Erythroblast (primary cell): ENCODE measurements at regions not wholly inside any gene's neighbourhood (a gene's known extent, or its start where the extent isn't known, plus 50 kb on each side); places are given as distances from the start of the nearest gene placed in this dataset.
"Not testable (repeated sequence)": the region's sequence is repeated elsewhere in the genome, so short reads cannot be mapped to it uniquely, and the experiment has no call there.

Experiments
- GATA1 ChIP-seq: IDR thresholded peaks from 2 replicates; pipeline ENCODE4 v1.6.1; 2011; ENCODE audit warnings: low read depth, mild to moderate bottlenecking, control low read depth, low read length, moderate library complexity
- POLR2A ChIP-seq: IDR thresholded peaks from 2 replicates; pipeline ENCODE4 v1.6.1; 2011; ENCODE audit warnings: mild to moderate bottlenecking, low read length

DNA sequence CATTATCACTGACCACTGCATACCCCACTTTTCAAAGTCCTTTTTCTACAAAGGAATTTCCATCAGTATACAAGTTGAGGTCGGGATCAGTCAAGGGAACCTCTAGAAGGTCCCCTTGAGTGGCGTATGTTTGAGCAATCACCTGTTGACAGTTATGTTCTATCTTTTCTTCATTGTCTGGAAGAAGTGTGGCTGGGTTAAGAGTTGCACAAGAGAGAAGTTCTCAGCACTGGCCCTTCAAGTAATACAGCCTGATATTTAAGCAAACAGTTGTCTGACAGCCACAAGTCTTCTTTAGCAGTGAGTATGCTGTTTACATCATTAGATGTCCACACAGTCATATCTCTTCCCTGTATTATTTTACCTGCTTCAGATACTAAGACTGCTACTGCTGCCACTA, 56.7 kb upstream of the CSF1 start:
- not testable (repeated sequence) for TF ChIP-seq POLR2A, GATA1
